Stimulated activated CD4-positive, alpha-beta T cell treated with anti-CD3 and anti-CD28 coated beads, Interleukin-4, amount 100 ng/mL, for 4 hours (primary cell): ENCODE measurements at regions not wholly inside any gene's neighbourhood (a gene's known extent, or its start where the extent isn't known, plus 50 kb on each side); places are given as distances from the start of the nearest gene placed in this dataset.

Source experiments
- DNase-seq, 2 experiments: peaks; one replicate each; pipeline ENCODE4 v3.0.0-alpha.2; 2020

DNA sequence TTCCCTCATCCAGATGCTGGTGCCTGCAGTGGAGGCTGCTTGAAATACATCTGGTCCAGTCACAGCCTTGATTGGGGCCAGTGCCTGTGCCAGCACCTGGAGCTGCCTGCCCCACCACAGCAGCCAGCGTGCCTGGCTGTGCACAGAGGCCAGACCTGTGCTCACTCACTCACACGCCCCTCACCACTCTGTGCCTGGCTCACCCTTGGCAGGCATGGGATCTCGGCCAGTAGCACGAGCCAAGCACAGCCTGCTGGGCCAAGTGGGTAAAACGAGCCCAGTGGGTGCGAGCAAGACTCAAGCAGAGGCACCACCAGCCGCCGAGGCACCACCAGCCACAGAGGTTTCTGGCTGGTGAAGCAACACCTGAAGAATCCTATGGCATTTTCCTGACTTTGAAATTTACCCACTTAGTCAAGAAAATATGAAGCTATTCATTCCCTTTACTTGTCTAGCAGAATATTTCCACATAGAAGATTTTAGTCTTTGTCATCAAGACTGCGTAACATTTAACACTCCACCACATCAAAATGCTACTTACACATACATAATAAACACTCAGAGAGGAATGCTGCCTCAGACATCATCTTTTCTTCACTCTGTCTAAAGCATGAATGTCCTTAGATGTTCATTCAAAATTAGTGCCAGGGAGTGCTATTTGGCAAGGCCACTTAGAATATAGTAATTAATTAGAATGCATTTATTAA, 424.3 kb upstream of the FAT3 start:
- DNase-seq = no peak

DNA sequence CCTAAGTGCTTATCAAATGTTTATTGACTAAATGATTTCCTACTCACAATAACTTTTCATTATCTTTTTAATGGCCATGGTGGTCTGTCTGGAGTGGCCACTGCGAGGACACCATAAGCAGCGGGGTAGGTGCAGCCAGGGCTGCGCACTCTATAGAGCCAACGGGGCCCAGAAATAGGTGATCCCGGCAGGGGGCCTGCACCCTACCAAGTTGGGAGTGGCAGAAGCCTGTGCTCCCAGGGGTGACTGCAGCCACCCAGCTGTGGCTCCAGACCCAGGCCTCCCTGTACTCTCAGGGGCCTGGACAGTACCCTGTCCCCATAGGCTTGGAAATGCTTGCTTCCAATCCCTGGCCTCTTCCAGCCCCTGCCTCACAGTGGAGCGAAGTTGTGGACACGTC, 426.4 kb upstream of the FAT3 start:
- DNase-seq = no peak

DNA sequence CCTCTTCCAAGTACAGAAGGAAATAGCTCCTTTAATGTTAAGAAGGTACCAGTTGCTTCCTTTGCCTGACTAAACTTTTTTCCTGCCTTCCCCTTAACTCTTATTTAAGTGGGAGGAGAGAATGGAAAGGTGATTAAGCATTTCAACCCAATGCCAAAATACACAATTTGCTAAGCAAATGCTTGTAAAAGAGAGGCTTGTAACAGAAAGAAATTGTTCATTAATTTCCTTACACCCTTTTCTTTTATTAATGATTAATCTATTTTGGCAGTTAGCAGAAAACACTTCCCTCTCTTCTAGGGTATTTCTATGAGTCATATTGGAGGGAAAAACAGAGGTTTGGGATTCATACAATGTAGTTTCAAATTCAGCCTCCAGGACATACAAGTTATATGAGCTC, 427.6 kb upstream of the FAT3 start:
- DNase-seq = no peak

DNA sequence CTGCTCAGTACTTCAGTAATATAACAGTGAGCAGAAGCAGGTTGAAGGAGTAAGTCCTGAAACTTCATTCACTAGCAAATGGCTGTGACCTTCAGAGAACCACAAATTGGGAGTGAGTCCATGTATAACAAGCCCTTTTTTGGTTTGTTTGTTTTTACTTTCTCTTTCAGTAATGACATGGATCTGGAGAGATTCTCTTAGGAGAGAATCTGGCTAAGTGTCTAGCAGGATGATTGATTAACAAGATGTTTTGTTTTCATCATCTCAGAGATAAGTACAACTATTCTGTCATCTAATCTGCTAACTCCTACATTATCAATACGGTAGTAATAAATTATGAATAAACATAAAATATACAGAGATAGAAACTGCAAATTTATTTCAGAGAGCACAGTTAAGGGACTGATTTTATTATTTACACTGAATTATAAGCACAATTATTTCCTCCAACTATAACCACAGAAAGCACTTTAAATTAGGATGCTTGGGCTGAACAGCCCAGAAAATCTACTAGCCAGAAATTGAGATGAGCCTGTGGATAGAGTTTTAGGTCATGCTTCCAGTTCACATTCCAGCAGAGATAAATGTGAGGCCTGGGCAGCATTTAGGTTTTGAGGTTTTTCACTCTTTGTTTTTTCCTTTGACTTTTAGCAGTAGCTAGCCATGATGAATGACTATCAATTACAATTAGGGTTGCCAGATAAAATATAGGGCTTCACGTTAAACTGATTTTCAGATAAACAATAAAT, 429.3 kb upstream of the FAT3 start:
- DNase-seq = no peak

DNA sequence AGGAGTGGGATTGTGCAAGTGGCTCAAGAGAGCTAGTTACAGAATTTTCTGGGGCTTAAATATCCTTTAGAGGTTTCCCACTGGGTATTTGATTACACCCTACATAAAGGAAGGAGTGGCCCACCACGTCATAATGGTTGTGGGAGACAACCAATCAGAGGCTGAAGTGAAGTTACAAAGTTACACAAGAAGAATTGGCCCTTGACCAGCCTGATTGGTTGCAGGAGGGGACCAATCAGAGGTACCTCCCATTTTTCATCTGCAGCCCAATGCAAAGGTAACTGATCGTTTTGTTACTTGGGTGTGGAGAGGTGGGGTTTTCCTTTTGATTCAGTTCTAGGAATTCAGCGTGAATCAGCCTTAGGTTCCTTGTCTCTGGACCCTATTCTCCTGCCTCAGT, 430.5 kb upstream of the FAT3 start:
- no peak for DNase-seq

DNA sequence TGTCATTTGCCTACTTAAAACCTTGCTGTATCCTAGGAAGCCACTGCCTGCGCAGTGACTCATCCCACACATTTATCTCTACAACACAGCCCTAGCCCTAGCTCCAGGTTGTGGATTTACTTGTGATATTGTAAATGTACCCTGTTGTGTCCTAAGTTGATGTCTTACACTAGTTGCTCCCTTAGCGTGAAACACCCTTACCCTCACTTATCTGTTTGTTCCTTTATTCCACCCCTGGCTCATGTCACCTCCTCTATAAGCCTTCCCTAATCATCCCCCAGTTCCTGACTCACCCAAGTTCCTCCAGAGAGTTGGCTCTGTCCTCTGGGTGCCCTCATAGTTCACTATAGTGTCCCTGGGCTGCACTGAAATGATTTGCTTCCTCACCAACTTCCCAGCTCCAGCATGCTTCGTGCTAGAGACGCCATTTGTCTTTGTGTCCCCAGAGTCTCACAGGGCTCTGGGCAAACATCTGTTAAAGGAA, 431.8 kb upstream of the FAT3 start:
- DNase-seq = no peak

DNA sequence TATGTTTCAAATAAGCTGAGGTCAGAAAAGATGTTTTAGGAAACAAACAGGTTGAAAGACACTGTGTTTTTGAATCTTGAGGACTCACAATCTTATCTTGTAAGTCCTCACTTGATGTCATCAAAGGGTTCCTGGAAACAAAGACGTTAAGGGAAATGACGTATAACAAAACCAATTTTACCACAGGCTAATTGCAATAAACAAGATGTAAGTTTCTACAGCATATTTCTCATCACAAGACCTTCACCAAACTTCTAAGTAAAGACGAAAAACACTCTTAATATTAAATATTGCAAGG, 433.5 kb upstream of the FAT3 start:
- DNase-seq = no peak

DNA sequence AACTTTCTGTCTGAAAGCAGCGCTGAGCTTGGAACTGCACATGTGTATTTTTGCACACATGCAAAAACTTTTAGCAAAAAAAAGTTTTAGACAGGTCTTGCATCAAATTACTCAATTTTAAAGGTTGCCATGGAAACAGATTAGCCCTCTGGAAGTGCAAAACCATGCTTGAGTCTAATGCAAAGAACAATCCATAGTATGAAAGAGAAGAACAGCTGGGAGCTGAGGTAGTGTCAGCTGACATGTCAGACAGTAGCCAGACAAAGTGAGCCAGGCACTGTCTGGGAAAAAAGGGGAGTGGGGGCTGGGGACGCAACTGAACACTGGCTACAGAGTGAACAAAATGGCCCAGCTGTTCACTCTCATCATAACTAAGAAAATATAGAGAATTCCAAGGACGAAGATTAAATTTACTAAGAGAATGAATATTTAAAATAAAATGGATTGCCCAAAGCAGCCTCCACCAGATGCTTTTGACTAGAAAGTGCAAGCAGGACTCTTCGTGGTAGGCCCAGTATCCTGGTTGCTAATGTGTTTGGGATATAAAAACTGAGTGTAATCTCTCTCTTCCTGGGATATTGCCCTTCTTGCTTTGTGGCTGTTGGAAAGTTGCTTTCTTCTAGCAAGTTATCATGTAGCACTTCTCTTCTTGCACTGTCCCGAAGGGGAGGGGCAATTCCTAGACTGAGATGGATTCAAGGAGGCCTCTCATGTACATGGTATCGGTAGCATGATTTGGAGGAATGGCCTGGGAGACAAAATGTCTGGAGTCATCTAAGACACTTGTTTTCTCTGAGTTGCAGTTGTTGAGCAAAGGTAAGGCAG, 434.1 kb upstream of the FAT3 start:
- no peak for DNase-seq

DNA sequence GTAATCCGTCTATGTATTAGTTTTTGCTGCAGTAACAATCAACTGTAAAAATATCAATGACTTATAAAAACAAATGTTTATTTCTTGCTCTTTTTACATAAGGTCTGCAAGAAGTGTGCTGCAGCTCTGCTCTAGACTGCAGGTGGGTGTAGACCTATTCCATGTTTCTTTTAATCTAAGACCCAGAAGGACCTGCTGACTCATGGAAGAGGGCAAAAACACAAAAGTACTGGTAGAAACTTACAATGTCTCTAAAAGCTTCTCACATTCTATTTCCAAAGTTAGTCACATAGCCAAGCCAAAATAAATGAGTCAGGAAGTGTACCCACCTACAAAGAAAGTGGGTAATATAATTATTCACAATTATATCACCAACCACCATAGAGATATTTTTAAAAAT, 435.9 kb upstream of the FAT3 start:
- no peak for DNase-seq

DNA sequence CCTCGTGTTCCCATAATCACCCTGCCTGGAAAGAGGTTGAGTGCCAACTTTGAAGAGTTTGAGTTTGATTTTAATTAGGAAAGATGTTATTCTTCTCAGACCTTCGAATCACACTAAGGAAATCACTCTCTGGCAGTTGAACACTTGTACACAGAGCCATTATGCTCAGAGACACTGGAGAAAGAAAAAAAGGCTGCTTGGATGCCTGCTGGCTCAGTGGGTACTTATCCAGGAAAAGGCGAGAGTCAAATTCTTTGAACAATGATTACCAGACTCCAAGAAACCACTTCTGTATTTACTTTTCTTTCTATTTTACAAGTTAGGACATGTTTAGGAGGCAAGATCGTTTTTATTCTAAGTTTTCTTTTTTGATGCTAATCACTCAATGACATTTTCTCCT, 438.5 kb upstream of the FAT3 start:
- no peak for DNase-seq

DNA sequence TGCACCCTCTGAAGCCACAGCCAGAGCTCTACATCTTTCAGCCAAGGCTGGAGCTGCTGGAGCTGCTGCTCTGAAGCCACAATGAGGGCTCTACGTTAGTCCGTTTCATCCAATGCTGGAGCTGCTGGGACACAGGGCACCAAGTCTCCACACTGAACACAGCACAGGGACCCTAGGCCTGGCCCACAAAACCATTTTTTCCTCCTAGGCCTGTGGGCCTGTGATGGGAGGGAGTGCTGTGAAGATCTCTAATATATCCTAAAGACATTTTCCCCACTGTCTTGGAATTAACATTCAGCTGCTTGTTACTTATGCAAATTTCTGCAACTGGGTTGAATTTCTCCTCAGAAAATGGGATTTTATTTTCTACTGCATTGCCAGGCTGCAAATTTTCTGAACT, 441.4 kb upstream of the FAT3 start:
- no peak for DNase-seq

DNA sequence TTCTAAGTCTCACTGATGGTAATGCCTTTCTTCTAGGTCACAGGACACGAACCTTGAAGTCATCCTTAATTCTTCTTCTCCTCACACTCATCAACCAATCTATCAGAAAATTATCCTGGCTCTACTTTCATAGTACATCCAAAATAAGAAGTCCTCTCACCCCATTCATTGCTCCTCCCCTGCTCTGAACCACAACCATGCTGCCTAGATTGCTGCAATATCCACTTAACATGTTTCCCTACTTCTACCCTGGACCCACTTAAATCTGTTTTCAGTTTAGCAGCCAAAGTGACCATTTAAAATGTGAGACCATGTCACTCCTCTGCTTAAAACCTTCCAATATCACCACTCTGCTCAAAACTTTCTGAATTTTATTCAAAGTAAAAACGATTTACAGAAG, 445.9 kb upstream of the FAT3 start:
- no peak for DNase-seq

DNA sequence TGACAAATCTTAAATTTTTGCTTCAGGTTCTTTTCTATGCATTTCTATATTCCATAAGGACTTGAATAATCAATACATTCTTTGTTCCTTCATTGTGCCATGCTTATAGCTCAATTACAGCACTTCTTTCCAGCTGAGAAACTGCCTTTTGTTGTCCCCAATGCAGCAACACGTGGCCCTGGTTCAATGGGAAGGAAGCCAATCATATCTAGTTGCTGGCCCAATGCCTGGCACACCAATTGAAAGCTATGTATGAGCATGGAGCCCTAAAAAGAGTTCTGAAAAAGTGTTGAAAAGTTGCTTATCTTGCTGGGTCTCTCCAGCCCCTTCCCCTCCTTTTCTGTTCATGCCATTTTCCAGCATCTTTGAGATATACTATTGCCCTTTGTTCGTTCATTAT, 448.0 kb upstream of the FAT3 start:
- no peak for DNase-seq

DNA sequence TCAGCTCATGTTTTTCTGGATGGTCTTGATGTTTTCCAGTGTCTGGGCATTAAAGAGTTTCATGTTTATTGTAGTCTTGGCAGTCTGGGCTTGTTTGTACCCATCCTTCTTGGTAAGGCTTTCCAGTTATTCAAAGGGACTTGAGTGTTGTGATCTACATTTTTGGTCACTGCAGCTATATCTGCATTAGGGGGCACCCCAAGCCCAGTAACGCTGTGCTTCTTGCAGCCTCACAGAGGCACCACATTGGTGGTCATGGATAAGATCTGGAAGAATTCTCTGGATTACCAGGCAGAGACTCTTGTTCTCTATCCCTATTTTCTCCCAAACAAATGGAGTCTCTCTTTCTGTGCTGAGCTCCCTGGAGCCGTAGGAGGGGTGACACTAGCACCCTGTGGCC, 451.5 kb upstream of the FAT3 start:
- no peak for DNase-seq

DNA sequence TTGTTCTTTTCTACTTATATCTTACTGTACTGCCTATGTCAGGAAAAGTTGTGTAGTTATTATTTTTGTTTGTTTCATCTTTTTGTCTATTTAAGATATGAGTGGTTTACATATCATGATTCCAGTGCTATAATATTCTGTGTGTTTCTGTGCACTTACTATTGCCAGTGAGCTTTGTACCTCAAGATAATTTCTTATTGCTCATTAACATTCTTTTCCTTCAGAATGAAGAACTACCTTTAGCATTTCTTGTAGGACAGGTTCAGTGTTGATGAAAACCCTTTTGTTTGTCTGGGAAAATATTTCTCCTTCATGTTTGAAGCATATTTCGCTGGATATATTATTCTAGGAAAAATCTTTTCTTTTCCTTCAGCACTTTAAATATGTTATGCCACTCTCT, 452.7 kb upstream of the FAT3 start:
- no peak for DNase-seq

DNA sequence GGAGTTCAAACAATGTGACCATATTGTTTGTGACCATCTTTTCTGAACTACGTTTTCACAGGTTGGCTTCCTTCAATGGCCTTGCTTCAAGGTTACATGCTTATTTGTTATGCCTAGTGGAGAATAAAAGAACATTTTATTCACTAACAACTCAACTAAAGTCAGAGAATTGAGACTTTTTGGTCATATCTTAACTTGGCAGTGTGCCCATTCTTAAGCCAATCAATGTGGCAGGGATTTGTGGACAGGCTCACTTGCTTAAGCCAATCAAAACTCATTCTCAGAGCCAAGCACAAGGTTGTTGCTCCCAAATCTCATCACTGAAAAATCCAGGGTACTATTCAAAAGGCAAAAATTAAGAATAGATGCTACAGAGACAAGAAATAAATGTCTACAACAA, 455.8 kb upstream of the FAT3 start:
- no peak for DNase-seq

DNA sequence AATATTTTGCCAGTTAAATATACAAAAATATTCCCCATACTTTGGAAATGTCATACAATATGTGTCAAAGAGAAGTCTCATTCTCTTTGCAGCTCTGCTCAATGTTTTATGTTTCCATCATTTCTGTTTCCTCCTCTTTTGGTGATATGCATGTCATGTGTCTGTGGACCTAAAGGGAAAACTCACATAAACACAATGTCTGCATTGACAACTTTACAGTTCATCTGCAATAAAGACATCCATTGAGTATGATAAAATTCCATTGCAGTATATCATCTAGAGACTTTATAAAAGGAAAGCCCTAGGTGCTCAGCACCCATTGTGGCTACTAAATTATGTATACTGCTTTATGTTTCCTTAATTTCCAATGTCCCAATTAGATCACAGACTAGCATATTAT, 461.3 kb upstream of the FAT3 start:
- DNase-seq = no peak

DNA sequence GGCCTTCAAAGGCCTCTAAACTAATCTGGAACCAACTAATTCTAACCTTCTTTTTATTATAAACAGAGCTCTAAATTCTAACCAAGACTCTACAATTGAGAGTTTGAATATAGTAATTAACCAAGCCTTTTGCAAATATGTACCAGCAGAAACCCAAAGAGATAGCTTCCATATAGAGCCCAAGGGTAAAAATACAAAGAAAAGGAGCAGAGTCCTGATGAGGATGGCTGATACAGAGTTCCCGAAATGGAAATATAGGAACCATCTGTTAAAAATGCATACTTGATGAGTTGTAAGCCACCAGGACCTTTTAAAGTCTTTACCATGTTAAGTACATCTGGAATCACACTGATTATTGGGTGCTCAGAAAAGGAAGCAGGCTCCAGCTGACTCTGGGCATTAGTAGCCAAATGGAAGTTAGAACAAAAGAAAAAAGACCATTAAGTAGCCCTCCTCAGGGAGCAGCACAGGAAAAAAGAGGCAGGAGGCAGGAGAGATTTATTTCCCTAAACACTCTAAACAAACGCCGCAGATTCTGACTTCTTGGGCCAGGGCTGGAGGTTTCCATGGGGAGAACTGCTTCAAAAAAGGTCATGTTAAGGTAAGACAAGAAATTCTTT, 463.1 kb upstream of the FAT3 start:
- DNase-seq = no peak

DNA sequence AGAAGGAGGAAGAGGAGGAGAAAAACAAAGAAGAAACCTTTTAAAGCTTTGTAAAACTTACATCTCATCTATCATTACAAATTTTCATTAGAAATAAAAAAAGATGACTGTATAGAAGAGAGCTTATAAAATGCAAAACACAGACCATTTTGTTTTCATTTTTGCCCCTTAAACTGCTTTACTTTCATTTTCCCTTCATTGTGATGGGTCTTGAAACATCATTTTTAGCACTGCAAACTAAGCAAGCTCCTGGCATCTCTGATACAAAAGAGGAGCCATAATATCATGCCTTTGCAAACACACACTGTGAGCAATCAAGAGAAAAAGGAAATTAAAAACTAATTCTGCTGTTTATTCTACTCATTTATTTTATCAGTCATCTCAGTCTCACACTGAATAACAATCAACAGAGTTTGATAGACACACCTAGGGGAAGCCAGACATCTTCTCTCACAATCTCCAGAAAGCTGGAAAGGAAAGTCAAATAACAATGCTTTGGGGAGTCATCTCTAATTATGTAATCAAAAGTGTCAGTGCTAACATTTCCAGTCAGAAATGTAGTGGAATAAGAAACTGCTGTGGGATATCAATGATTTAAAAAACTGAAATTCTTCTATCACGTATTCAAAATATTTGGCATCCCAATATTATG, 467.7 kb upstream of the FAT3 start:
- no peak for DNase-seq

DNA sequence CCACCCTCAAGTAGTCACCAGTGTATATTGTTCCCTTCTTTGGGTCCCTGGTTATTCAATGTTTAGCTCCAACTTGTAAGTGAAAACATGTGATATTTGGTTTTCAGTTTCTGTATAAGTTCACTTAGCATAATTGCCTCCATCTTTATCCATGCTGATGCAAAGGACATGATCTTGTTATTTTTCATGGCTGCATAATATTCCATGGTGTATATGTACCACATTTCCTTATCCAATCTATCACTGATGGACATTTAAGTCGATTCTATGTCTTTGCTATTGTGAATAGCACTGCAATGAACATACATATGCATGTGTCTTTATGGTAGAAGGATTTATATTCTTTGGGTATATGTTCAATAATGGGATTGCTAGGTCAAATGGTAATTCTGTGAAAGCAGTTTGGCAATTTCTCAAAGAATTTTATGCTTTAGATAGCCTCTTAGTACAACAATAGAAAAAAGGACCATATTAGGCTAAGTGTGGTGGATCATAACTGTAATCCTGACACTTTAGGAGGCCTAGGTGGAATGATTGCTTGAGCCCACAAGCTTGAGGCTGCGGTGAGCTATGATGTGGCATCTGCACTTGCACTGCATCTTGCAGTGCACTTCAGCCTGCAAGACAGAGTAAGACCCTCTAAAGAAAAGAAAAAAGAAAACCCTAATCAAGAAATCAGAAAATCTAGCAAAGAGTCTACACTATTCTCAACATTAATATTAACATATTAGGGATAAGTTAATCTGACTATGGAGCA, 468.5 kb upstream of the FAT3 start:
- no peak for DNase-seq

DNA sequence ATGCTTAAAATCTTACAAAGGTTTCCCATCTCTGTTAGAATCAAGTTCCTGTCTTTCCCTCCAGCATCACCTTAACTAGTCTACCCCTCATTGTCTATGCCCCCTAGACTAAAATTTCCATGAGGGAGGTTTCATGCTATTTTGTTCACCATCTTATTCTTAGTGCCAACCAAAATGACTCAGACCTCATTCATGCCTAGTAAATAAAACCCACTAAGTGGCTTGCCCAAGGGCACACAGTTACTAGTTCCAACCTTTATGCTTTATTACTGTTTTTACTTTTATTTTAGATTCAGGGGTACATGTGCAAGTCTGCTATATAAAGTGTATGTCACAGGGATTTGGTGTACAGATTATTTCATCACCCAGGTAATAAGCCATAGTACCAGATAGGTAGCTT, 469.1 kb upstream of the FAT3 start:
- DNase-seq = no peak

DNA sequence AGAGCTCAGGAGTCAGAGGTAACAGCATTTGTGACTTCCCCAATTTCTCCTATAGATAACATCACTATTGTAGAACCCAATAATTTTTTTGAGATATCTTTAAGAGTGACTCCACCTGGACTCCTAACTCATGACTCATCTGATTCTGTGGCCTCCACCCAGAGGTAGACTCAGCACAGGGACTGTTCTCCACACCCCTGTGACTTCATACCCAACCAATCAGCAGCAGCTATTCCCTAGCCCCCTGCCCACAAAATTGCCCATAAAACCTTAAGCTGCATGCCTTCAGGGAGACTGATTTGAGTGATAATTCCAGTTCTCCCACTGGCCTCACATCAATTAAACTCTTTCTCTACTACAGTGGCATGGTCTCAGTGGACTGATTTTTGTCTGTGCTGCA, 475.4 kb upstream of the FAT3 start:
- DNase-seq = no peak
